H9 (cell line): ENCODE measurements at regions not wholly inside any gene's neighbourhood (a gene's known extent, or its start where the extent isn't known, plus 50 kb on each side); places are given as distances from the start of the nearest gene placed in this dataset.

Source experiments
- DNase-seq: peaks from one replicate; pipeline ENCODE4 v3.0.0-alpha.2; 2017
- H2AFZ ChIP-seq: one replicate; pipeline ENCODE4 v1.6.1; 2013; ENCODE audit warnings: mild to moderate bottlenecking, low read length, control low read depth, moderate library complexity
- H2AK5ac ChIP-seq: 2 replicates; pipeline ENCODE4 v1.6.1; 2013; ENCODE audit warnings: low read length, control low read depth, mixed read lengths; ENCODE audit not compliant: insufficient read length
- H2BK120ac ChIP-seq: one replicate; pipeline ENCODE4 v1.6.1; 2013; ENCODE audit warnings: low read depth, mild to moderate bottlenecking, low read length, control low read depth, inconsistent platforms; ENCODE audit not compliant: poor library complexity, severe bottlenecking
- H2BK12ac ChIP-seq: 2 replicates; pipeline ENCODE4 v1.6.1; 2013; ENCODE audit warnings: low read length, control low read depth, mixed read lengths, low read depth; ENCODE audit not compliant: insufficient read length
- H2BK15ac ChIP-seq: 2 replicates; pipeline ENCODE4 v1.6.1; 2013; ENCODE audit warnings: low read depth, low read length, control low read depth
- H2BK20ac ChIP-seq: one replicate; pipeline ENCODE4 v1.6.1; 2013; ENCODE audit warnings: low read depth, mild to moderate bottlenecking, low read length, control low read depth, inconsistent platforms; ENCODE audit not compliant: poor library complexity, severe bottlenecking
- H2BK5ac ChIP-seq: 2 replicates; pipeline ENCODE4 v1.6.1; 2013; ENCODE audit warnings: low read length, control low read depth, mixed read lengths; ENCODE audit not compliant: insufficient read length
- H3K14ac ChIP-seq: 2 replicates; pipeline ENCODE4 v1.6.1; 2013; ENCODE audit warnings: low read length, control low read depth; ENCODE audit not compliant: insufficient read depth
- H3K18ac ChIP-seq: 2 replicates; pipeline ENCODE4 v1.6.1; 2013; ENCODE audit warnings: low read depth, mild to moderate bottlenecking, mixed read lengths, low read length, control low read depth; ENCODE audit not compliant: insufficient read length
- H3K23ac ChIP-seq: 2 replicates; pipeline ENCODE4 v1.6.1; 2013; ENCODE audit warnings: low read length, control low read depth, mixed read lengths, low read depth; ENCODE audit not compliant: insufficient read length
- H3K23me2 ChIP-seq: 2 replicates; pipeline ENCODE4 v1.6.1; 2013; ENCODE audit warnings: low read depth, mild to moderate bottlenecking, mixed read lengths, low read length, control low read depth; ENCODE audit not compliant: insufficient read length, poor library complexity, severe bottlenecking
- H3K27ac ChIP-seq: 2 replicates; pipeline ENCODE4 v1.5.1; 2013; ENCODE audit warnings: low read length, control low read depth, mixed read lengths, low read depth; ENCODE audit not compliant: insufficient read length
- H3K27me3 ChIP-seq: 2 replicates; pipeline ENCODE4 v1.6.1; 2013; ENCODE audit warnings: low read length, control low read depth, inconsistent platforms; ENCODE audit not compliant: insufficient read depth
- H3K4ac ChIP-seq: 2 replicates; pipeline ENCODE4 v1.6.1; 2013; ENCODE audit warnings: low read depth, mild to moderate bottlenecking, control low read depth, inconsistent platforms, low read length, moderate library complexity
- H3K4me1 ChIP-seq: 2 replicates; pipeline ENCODE4 v1.6.1; 2013; ENCODE audit warnings: low read length, control low read depth, inconsistent platforms; ENCODE audit not compliant: insufficient read depth
- H3K4me2 ChIP-seq: 2 replicates; pipeline ENCODE4 v1.6.1; 2013; ENCODE audit warnings: low read length, control low read depth, mixed read lengths; ENCODE audit not compliant: insufficient read length, insufficient read depth
- H3K56ac ChIP-seq: 2 replicates; pipeline ENCODE4 v1.6.1; 2013; ENCODE audit warnings: low read depth, mild to moderate bottlenecking, mixed read lengths, low read length, control low read depth; ENCODE audit not compliant: insufficient read length
- H3K79me1 ChIP-seq: 2 replicates; pipeline ENCODE4 v1.6.1; 2013; ENCODE audit warnings: low read depth, mild to moderate bottlenecking, moderate library complexity, low read length, control low read depth, inconsistent platforms; ENCODE audit not compliant: insufficient read depth, poor library complexity, severe bottlenecking
- H3K79me2 ChIP-seq: 2 replicates; pipeline ENCODE4 v1.6.1; 2013; ENCODE audit warnings: low read length, control low read depth, inconsistent platforms; ENCODE audit not compliant: insufficient read depth
- H3K9ac ChIP-seq: 2 replicates; pipeline ENCODE4 v1.6.1; 2013; ENCODE audit warnings: low read length, control low read depth, mixed read lengths; ENCODE audit not compliant: insufficient read length; ENCODE audit errors: extremely low read depth
- H3K9me3 ChIP-seq: one replicate; pipeline ENCODE4 v1.6.1; 2013; ENCODE audit warnings: low read depth, low read length, inconsistent platforms; ENCODE audit not compliant: control insufficient read depth
- H3T11ph ChIP-seq: one replicate; pipeline ENCODE4 v1.6.1; 2013; ENCODE audit warnings: mild to moderate bottlenecking, low read length, control low read depth, inconsistent platforms
- H4K20me1 ChIP-seq: one replicate; pipeline ENCODE4 v1.6.1; 2013; ENCODE audit not compliant: control insufficient read depth, insufficient read length, insufficient read depth
- H4K5ac ChIP-seq: 2 replicates; pipeline ENCODE4 v1.6.1; 2013; ENCODE audit warnings: low read depth, mild to moderate bottlenecking, mixed read lengths, low read length, control low read depth; ENCODE audit not compliant: insufficient read length
- H4K8ac ChIP-seq: replicated peaks from 2 replicates; pipeline ENCODE4 v1.6.1; 2013; ENCODE audit warnings: low read length, control low read depth, mixed read lengths, low read depth; ENCODE audit not compliant: insufficient read length
- H4K91ac ChIP-seq: 2 replicates; pipeline ENCODE4 v1.6.1; 2013; ENCODE audit warnings: low read depth, mild to moderate bottlenecking, moderate library complexity, mixed read lengths, low read length, control low read depth; ENCODE audit not compliant: insufficient read length
- H3K27ac Mint-ChIP-seq, 3 experiments: 2 replicates in 2 of 3; 3 replicates in 1 of 3; pipeline ENCODE4 v1.8.0; 2020 to 2021; ENCODE audit warnings: mixed read lengths in 3 of 3, mild to moderate bottlenecking in 1 of 3, moderate library complexity in 1 of 3
- H3K27me3 Mint-ChIP-seq: 2 replicates; pipeline ENCODE4 v1.8.0; 2021; ENCODE audit warnings: low read depth, mild to moderate bottlenecking, moderate library complexity, mixed read lengths
- H3K36me3 Mint-ChIP-seq, 3 experiments: 2 replicates in 2 of 3; 3 replicates in 1 of 3; pipeline ENCODE4 v1.8.0; 2020 to 2021; ENCODE audit warnings: low read depth in 3 of 3, mixed read lengths in 3 of 3; ENCODE audit not compliant: insufficient read depth in 1 of 3
- H3K4me1 Mint-ChIP-seq, 2 experiments: 2 replicates each; pipeline ENCODE4 v1.8.0; 2020; ENCODE audit warnings: mixed read lengths in 2 of 2
- H3K4me3 Mint-ChIP-seq, 2 experiments: 2 replicates in 1 of 2; 3 replicates in 1 of 2; pipeline ENCODE4 v1.8.0; 2020 to 2021; ENCODE audit warnings: mild to moderate bottlenecking in 2 of 2, mixed read lengths in 2 of 2, moderate library complexity in 1 of 2
- H3K9me3 Mint-ChIP-seq, 2 experiments: 2 replicates in 1 of 2; 3 replicates in 1 of 2; pipeline ENCODE4 v1.8.0; 2020; ENCODE audit warnings: mild to moderate bottlenecking in 2 of 2, mixed read lengths in 2 of 2, moderate library complexity in 1 of 2
- WGBS: extraction: QIAGEN DNeasy Blood & Tissue Kit; methylation state at CpG from one replicate; pipeline ENCODE4 v1.1.7; 2013; ENCODE audit warnings: missing lambda C conversion rate, low lambda C conversion rate, mixed read lengths; ENCODE audit not compliant: insufficient read length; ENCODE audit errors: extremely low coverage; 5-methylcytosine and 5-hydroxymethylcytosine counted together
- TF ChIP-seq, protein P1 (sequence below): fragments of 200-600 bp; sonication (generic); conservative IDR thresholded peaks from 3 replicates; pipeline ENCODE4 v1.8.0; 2021; ENCODE audit warnings: antibody characterized with exemption, mild to moderate bottlenecking

DNA sequence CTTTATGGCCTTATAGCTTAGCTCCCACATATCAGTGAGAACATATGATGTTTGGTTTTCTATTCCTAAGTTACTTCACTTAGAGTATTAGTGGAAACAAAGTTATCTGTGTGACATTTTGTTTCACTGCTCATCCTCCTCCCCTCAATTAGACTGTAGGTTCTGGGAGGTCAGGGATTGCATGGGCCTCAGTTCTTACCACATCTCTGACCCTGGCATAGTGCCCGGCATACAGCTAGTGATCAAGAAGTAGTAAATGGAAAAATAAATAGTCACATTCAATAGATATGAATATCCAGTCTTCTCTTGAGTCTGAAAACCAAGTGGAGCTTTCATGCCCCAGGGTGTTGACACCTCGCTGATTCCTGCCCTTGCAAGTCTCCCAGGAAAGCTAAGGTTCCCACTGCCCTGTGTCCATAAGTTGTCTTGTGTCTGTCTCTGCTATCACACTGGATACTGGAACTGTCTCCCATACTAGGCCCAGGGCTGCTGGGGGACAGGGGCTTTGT is 249.5 kb upstream of the TSHZ3 start:
- no peak overlapping the region for H2BK15ac ChIP-seq
- no peaks in the 10 kb centered on the region for H3K79me2 ChIP-seq
- H3K27ac Mint-ChIP-seq = no peak overlapping the region
- H4K5ac ChIP-seq = no peak overlapping the region
- H3K79me1 ChIP-seq = no peaks in the 10 kb centered on the region
- no peak overlapping the region for H3K56ac ChIP-seq
- TF ChIP-seq, protein P1, sequence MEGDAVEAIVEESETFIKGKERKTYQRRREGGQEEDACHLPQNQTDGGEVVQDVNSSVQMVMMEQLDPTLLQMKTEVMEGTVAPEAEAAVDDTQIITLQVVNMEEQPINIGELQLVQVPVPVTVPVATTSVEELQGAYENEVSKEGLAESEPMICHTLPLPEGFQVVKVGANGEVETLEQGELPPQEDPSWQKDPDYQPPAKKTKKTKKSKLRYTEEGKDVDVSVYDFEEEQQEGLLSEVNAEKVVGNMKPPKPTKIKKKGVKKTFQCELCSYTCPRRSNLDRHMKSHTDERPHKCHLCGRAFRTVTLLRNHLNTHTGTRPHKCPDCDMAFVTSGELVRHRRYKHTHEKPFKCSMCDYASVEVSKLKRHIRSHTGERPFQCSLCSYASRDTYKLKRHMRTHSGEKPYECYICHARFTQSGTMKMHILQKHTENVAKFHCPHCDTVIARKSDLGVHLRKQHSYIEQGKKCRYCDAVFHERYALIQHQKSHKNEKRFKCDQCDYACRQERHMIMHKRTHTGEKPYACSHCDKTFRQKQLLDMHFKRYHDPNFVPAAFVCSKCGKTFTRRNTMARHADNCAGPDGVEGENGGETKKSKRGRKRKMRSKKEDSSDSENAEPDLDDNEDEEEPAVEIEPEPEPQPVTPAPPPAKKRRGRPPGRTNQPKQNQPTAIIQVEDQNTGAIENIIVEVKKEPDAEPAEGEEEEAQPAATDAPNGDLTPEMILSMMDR = no peak
- no peaks in the 10 kb centered on the region for H4K20me1 ChIP-seq
- H2BK5ac ChIP-seq = no peak overlapping the region
- no peak overlapping the region for H2BK20ac ChIP-seq
- H3K9me3 ChIP-seq = no peaks in the 10 kb centered on the region
- H3K4me1 Mint-ChIP-seq = peaks cover 6 to 10% of the 10 kb centered on the region in 2 experiments
- no peak overlapping the region for H3K18ac ChIP-seq
- H3K27ac ChIP-seq = no peak overlapping the region
- H4K91ac ChIP-seq = no peak overlapping the region
- no CpG with 5 or more reads among the region's 2 CpGs for WGBS
- no peaks in the 10 kb centered on the region; the same call in 1 of the 2 replicates for H3K4me1 ChIP-seq
- H2BK120ac ChIP-seq = no peak overlapping the region
- H3K4me3 Mint-ChIP-seq = no peak overlapping the region
- no peak overlapping the region for H3K4ac ChIP-seq
- no peak overlapping the region for H3K23ac ChIP-seq
- no peak overlapping the region for H2BK12ac ChIP-seq
- H3K9ac ChIP-seq = no peak overlapping the region
- peaks cover 3% of the 10 kb centered on the region; the same call in 1 of the 2 replicates for H3K27me3 ChIP-seq
- H3K4me2 ChIP-seq = no peak overlapping the region
- no peak overlapping the region for H2AFZ ChIP-seq
- H4K8ac ChIP-seq = no peak overlapping the region
- H3K36me3 Mint-ChIP-seq = no peaks in the 10 kb centered on the region
- no peaks in the 10 kb centered on the region for H3K27me3 Mint-ChIP-seq
- H3K14ac ChIP-seq = no peak overlapping the region
- no peak overlapping the region for H2AK5ac ChIP-seq
- H3T11ph ChIP-seq = no peak overlapping the region
- H3K23me2 ChIP-seq = no peaks in the 10 kb centered on the region
- H3K9me3 Mint-ChIP-seq = no peaks in the 10 kb centered on the region
- DNase-seq = no peak
